IPS-NIHi7 (cell line): ENCODE measurements at regions not wholly inside any gene's neighbourhood (a gene's known extent, or its start where the extent isn't known, plus 50 kb on each side); places are given as distances from the start of the nearest gene placed in this dataset.
A peak's percentile ranks its signal among the peaks of the same experiment; 100 is the strongest.

Source experiments
- DNase-seq: peaks from one replicate; pipeline ENCODE4 v3.0.0; 2012; ENCODE audit warnings: mixed read lengths; ENCODE audit errors: extremely low spot score

GRCh38 chr2:58913082-58913726, 672.1 kb upstream of the FANCL start:
- no peak for DNase-seq

GRCh38 chr2:58911877-58912276, 670.8 kb upstream of the FANCL start:
- no peak for DNase-seq

- no peak for DNase-seq
Measured at GRCh38 chr2:58908501-58909154, 667.5 kb upstream of the FANCL start.

- no peak for DNase-seq
Measured at GRCh38 chr2:58907644-58908043, 666.5 kb upstream of the FANCL start.

- DNase-seq, result no peak
Measured at GRCh38 chr2:58906081-58906645, 665.0 kb upstream of the FANCL start.

GRCh38 chr2:58904095-58904494, 663.0 kb upstream of the FANCL start:
- DNase-seq, result no peak

GRCh38 chr2:58903427-58903826, 662.3 kb upstream of the FANCL start:
- DNase-seq, result no peak

- DNase-seq, result no peak
Measured at GRCh38 chr2:58900246-58901027, 659.3 kb upstream of the FANCL start.

- DNase-seq, result no peak
Measured at GRCh38 chr2:58899692-58900091, 658.6 kb upstream of the FANCL start.

GRCh38 chr2:58896638-58897037, 655.5 kb upstream of the FANCL start:
- no peak for DNase-seq

- no peak for DNase-seq
Measured at GRCh38 chr2:58895857-58896256, 654.7 kb upstream of the FANCL start.

GRCh38 chr2:58893656-58894351, 652.7 kb upstream of the FANCL start:
- DNase-seq, result no peak

- no peak for DNase-seq
Measured at GRCh38 chr2:58891828-58892377, 650.8 kb upstream of the FANCL start.

- DNase-seq, result no peak
Measured at GRCh38 chr2:58890865-58891525, 649.9 kb upstream of the FANCL start.

- no peak for DNase-seq
Measured at GRCh38 chr2:58886009-58886408, 644.9 kb upstream of the FANCL start.

- no peak for DNase-seq
Measured at GRCh38 chr2:58879834-58880233, 638.7 kb upstream of the FANCL start.

GRCh38 chr2:58878778-58879177, 637.7 kb upstream of the FANCL start:
- DNase-seq, result no peak

GRCh38 chr2:58876126-58876525, 635.0 kb upstream of the FANCL start:
- DNase-seq, result no peak

- no peak for DNase-seq
Measured at GRCh38 chr2:58875436-58875835, 634.3 kb upstream of the FANCL start.

GRCh38 chr2:58871469-58872142, 630.5 kb upstream of the FANCL start:
- DNase-seq, result peak; percentile 24

- no peak for DNase-seq
Measured at GRCh38 chr2:58870704-58871103, 629.6 kb upstream of the FANCL start.
